Neuron (in vitro differentiated cells): ENCODE measurements at regions not wholly inside any gene's neighbourhood (a gene's known extent, or its start where the extent isn't known, plus 50 kb on each side); places are given as distances from the start of the nearest gene placed in this dataset.

Source experiments
- H2AFZ ChIP-seq: one replicate; pipeline ENCODE4 v1.6.1; 2013; ENCODE audit warnings: low read depth, mild to moderate bottlenecking, inconsistent platforms, low read length, moderate library complexity
- H3K27me3 ChIP-seq: one replicate; pipeline ENCODE4 v1.6.1; 2013; ENCODE audit warnings: low read length; ENCODE audit not compliant: insufficient read depth
- H3K36me3 ChIP-seq: one replicate; pipeline ENCODE4 v1.6.1; 2013; ENCODE audit warnings: low read length; ENCODE audit not compliant: insufficient read depth
- H3K4me1 ChIP-seq: one replicate; pipeline ENCODE4 v1.6.1; 2013; ENCODE audit warnings: low read length; ENCODE audit not compliant: insufficient read depth
- H3K4me3 ChIP-seq: 2 replicates; pipeline ENCODE4 v1.5.1; 2013; ENCODE audit warnings: mild to moderate bottlenecking, low read length, moderate library complexity
- H3K9me3 ChIP-seq: one replicate; pipeline ENCODE4 v1.6.1; 2013; ENCODE audit warnings: low read length

DNA sequence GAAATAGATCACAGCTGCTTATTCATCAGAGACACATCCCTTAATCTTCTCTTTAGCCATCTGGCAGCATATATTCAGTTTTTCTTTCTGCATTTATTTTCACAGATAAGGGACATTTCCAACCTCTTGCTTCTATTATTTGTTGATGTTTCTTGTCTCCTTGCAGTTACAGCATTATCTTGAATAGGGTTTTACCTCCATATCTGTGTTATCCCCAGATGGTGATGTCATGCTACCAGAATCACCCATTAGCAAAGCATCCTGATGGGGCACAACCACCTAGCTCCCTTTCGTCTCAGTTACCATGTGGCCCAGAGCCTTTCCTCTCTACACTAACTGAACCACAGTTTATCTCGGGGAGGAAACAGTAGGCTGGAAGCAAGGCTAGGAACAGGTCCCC, 483.9 kb downstream of the FOXO1 start:
- Histone ChIP-seq H3K9me3 (no peaks in the 10 kb centered on the region), H3K27me3 (no peaks in the 10 kb centered on the region), H3K36me3 (no peaks in the 10 kb centered on the region), H2AFZ (no peak overlapping the region), H3K4me3 (no peak overlapping the region), H3K4me1 (no peaks in the 10 kb centered on the region)

DNA sequence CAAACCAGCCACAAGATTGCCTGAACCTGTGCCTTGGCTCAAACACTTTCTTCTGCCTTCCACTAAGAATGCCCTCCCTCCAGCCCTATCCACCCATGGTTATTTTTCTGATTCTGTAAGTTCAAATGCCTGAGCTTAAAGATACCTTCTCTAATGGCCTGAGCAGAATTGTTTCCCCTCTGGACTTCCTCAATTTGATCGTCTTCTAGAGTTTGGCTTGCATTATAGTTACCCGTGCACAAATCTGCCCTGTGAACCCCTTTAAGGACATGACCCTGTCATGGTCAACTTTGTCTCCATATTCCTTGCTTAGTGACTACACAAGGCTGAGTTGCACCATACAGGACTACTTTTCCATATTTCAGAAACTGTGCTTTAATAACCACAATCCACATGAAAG, 481.0 kb downstream of the FOXO1 start:
- H3K36me3 ChIP-seq, result no peaks in the 10 kb centered on the region
- no peaks in the 10 kb centered on the region for H3K27me3 ChIP-seq
- H3K4me3 ChIP-seq, result no peak overlapping the region
- H3K9me3 ChIP-seq, result no peaks in the 10 kb centered on the region
- no peak overlapping the region for H2AFZ ChIP-seq
- H3K4me1 ChIP-seq, result peaks cover 10% of the 10 kb centered on the region

DNA sequence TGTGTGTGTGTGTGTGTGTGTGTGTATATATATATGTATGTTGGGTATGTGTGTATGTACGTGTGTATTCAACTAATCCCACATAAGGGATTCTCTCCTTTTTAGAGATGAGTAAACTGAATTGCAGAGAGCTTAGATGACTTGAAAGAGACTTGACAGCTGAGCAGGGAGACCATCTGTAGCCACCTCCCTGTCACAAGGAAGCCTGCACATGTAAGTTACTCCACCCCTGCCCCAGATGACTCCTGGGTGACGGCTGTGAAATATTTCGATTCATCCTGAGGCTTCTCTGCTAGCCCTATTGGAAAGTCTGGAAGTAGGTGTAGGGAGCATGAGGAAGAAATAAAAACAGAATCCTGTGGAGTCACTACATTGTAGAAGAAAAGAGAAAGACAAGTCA, 480.4 kb downstream of the FOXO1 start:
- peaks cover 14% of the 10 kb centered on the region for H3K4me1 ChIP-seq
- H3K4me3 ChIP-seq, result no peak overlapping the region

DNA sequence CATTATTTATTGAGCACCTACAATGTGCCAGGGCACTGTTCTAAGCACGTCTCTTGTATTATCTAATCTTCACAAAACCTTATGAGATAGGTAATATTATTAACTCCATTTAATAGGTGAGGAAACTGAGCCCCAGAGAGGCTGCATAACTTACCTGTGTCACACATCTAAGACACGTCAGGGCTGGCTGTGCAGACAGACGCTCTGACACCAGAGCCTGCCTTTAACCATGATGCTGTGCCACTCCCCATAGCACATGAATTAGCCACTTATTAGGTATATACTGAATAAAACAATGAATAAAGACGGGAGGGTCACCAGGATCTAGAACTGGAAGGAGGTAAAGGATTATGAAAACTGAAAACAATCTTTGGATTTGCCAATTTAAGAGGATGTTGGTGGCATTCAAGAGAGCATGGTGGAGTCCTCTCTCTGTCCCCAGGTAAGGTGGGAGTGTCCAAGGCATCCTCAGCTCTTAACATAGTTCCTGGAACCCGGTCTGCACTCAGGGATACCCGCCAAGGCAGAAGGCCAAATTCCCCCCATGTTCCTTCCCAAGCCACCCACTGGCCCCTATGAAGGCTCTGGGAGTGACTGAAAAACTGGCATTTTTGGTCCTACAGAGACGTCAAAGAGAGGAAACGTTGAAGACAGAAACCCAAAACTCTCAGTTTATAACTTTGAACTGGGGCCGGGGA, 479.7 kb downstream of the FOXO1 start:
- Histone ChIP-seq H3K36me3 (no peaks in the 10 kb centered on the region), H2AFZ (no peak overlapping the region)

More for the DNA sequence above, 480.4 kb downstream of the FOXO1 start:
- Histone ChIP-seq H3K9me3 (no peaks in the 10 kb centered on the region), H2AFZ (no peak overlapping the region), H3K36me3 (no peaks in the 10 kb centered on the region), H3K27me3 (no peaks in the 10 kb centered on the region)

DNA sequence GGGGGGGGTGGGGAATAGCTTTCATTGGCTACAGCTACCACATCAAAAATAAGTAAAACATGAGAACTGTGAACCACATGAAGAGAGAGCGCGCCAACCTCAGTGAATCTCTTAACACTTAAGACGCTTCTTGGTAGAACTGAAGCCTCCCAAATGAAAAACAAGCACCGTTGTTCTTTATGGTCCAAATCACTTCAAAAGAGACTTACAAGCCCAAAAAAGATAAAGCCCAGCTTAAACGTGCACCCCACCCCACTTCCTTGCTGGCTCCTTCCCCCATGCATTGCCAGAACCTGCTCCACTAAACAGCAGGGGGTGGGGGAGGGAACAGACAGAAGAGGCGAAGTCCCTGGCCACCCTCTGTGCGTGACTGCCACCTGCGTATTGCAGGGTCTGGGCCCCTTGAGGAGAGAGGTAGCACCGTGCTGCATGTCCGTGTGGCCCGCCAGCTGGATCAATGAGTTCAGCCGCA, 479.1 kb downstream of the FOXO1 start:
- H3K27me3 ChIP-seq, result no peaks in the 10 kb centered on the region
- H3K4me1 ChIP-seq, result peaks cover 22% of the 10 kb centered on the region
- no peak overlapping the region for H2AFZ ChIP-seq
- H3K9me3 ChIP-seq, result no peaks in the 10 kb centered on the region
- no peaks in the 10 kb centered on the region for H3K36me3 ChIP-seq
- no peak overlapping the region for H3K4me3 ChIP-seq

More for the DNA sequence above, 479.7 kb downstream of the FOXO1 start:
- Histone ChIP-seq H3K4me1 (peaks cover 21% of the 10 kb centered on the region), H3K9me3 (no peaks in the 10 kb centered on the region), H3K4me3 (no peak overlapping the region), H3K27me3 (no peaks in the 10 kb centered on the region)

DNA sequence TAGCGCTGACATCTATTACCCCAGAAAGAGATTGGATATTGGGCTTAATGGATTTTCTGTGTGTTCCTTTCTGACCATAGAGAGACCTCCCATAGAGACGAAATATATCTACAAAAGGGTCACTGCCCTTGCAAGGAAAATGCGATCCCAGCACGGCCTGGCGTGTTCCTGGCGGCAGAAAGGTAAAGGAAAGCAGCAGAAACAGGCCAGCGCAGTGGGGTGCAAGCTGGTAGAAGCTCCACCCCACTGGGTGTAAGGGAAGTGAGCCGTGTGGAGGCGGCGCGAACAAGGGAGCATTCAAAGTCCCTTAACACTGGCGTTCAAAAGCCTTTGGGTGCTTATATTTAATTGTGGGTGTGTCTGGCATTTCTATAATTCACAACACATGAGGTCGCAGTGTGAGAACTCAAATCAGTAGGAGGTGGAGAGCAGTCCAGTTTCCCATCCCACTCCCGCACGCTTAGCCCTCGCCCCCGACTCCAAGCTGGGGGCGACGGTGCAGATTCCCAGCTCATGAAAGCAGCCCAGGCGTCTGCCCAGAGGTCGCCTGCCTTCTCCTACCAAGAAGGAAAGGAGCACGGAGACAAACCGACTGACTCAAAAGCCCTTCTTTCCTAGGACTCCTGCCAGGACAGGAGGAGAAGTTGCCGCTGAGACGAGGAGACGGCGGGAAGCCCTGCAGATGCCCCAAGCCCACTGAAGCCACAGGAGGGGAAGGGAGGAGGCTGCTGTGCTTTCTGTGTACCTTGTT, 478.4 kb downstream of the FOXO1 start:
- no peak overlapping the region for H2AFZ ChIP-seq
- no peaks in the 10 kb centered on the region for H3K36me3 ChIP-seq
- H3K9me3 ChIP-seq, result no peaks in the 10 kb centered on the region
- no peak overlapping the region for H3K4me3 ChIP-seq
- no peaks in the 10 kb centered on the region for H3K27me3 ChIP-seq
- H3K4me1 ChIP-seq, result peaks cover 22% of the 10 kb centered on the region

DNA sequence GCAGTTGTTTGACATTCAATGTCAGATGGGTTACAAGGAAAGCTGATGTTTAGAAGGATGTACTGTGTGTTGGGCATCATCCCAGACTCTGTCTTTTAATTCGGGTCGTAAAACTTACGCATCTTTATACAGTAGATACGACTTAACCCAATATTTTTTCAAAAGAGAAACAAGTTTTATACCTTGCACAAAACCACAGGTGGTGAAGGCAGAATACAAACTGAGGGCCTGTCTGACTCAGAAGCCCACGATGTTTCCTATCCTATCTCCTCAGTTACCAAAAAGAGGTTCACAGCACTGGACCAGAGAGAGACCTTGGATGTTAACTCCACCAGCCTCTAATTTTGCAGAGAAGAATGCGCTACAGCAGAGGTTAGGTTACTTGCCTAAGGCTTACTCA, 477.0 kb downstream of the FOXO1 start:
- H3K27me3 ChIP-seq, result no peaks in the 10 kb centered on the region
- H3K36me3 ChIP-seq, result no peaks in the 10 kb centered on the region
- H2AFZ ChIP-seq, result peak overlapping the region; percentile 60
- H3K4me3 ChIP-seq, result no peak overlapping the region
- no peaks in the 10 kb centered on the region for H3K9me3 ChIP-seq
- peaks cover 22% of the 10 kb centered on the region for H3K4me1 ChIP-seq

DNA sequence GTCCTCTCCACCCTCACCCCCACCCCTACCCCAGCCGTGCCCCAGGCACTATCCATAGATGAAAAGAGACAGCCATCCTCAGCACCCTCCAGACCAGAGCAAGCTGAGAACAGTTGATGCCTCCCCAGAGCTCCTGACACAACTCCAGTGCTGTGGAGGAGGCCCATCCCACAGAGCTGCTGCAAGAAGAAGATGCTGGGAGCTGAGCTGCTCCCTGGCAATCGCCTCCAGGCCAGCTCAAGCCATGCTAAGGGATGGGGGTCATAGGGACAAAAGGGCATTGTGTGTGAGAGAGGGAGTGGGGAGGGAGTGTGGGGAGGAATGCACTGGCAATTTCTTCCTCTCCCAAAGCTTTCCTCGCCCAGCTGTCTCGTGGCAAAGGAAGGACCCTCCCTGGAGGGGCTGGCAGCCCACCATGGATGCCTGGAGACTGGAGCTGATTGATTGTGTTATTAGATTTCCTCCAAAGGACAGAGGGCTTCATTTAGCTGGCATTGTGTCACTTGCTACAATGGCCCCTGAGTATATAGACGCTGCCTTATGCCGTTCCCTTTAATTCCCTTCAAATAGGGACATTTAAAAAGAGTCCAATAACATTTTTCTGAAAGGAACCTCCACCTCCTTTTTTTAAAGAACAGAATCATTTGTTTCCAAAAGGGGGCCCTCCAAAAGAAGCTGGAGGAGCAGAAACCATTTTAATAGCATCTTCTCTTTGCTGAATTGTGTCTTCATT, 476.4 kb downstream of the FOXO1 start:
- Histone ChIP-seq H3K4me3 (peak overlapping the region; percentile 37), H3K4me1 (peaks cover 22% of the 10 kb centered on the region), H3K36me3 (no peaks in the 10 kb centered on the region), H3K9me3 (no peaks in the 10 kb centered on the region), H2AFZ (peak overlapping the region; percentile 60), H3K27me3 (no peaks in the 10 kb centered on the region)

DNA sequence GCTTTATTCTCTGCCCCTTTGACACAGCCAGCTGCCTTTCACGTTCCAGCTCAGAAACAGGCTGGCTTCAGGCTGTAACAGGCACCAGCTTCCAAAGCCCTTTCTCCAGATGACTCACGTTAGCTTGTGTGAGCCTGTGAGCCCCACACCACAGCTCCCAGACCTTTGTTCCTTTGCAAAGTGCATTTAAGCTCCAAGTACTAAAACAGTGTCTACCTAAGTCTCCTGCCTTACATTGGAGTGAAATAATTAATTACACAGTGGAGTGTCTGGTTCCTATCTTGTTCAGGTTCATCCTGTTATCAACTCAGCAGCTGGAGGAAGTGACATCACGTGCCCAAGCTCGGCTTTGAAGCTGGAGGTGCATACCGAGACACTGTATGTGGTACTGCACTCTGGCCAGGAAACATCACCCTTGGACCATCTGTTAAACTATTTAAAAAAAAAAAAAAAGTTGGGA, 475.8 kb downstream of the FOXO1 start:
- Histone ChIP-seq H3K27me3 (no peaks in the 10 kb centered on the region), H3K4me3 (peak overlapping the region; percentile 37), H3K4me1 (peaks cover 22% of the 10 kb centered on the region), H3K9me3 (no peaks in the 10 kb centered on the region), H2AFZ (peak overlapping the region; percentile 60), H3K36me3 (no peaks in the 10 kb centered on the region)

DNA sequence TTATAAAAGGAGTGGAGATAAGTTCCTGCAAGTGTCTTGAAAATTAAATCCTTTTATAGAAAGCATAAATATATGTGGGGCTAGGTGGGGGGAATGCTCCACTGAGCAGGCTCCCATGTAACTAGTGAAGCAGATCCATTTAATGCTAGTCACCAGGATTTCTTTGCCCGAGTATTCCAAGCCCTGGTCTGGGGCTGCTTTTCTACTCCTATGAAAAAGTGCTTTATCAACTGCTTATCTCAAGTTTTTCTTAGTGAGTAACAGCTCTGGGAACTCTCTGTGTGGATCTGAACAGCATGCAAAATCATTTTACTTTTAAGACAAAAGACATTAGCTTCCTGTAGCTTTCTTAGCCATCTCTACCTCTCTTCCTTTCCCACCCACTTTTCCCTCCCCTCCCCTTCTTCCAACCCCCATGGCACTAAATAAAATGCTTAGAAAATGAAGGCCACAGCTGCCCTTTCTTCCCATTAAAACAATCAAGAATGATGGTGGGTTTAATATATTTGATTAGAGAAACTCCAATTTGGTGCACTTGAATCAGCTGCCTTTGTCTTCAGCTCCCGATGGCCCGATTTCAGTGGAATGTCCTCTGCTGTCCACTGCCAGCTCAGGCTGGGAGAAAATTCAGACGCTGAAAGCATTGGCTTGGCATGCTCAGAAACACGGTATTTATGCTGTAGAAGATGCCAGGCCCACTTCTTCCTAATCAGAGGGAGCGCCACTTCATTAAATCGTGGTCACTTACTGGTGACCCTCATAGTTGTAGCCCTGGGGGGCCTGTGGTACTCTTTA, 475.1 kb downstream of the FOXO1 start:
- H3K27me3 ChIP-seq, result no peaks in the 10 kb centered on the region
- H3K4me1 ChIP-seq, result peaks cover 22% of the 10 kb centered on the region
- no peaks in the 10 kb centered on the region for H3K36me3 ChIP-seq
- H2AFZ ChIP-seq, result peak overlapping the region; percentile 60
- peak overlapping the region; percentile 37 for H3K4me3 ChIP-seq
- no peaks in the 10 kb centered on the region for H3K9me3 ChIP-seq

DNA sequence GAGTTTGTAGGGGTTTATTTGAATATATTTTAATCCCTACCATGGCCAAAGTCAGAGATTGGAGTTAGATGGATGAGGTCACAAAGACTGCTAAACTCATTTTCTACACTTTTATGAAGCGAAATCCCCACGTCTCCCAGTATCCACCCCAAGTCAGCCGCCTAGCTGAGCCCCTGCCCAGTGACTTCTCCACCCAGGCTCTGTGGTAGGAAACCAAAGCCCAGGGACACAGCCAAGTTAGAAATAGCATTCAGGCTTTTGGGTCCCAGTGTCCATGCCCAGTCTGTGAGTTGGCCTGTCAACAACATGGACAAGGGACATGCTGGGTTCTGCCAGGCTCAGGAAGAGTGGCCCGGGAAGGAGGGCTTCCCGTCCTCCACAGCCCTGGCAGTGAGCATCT, 474.0 kb downstream of the FOXO1 start:
- H3K4me1 ChIP-seq, result peaks cover 29% of the 10 kb centered on the region
- H3K9me3 ChIP-seq, result no peaks in the 10 kb centered on the region
- no peak overlapping the region for H2AFZ ChIP-seq
- H3K27me3 ChIP-seq, result no peaks in the 10 kb centered on the region
- H3K4me3 ChIP-seq, result no peak overlapping the region
- no peaks in the 10 kb centered on the region for H3K36me3 ChIP-seq

DNA sequence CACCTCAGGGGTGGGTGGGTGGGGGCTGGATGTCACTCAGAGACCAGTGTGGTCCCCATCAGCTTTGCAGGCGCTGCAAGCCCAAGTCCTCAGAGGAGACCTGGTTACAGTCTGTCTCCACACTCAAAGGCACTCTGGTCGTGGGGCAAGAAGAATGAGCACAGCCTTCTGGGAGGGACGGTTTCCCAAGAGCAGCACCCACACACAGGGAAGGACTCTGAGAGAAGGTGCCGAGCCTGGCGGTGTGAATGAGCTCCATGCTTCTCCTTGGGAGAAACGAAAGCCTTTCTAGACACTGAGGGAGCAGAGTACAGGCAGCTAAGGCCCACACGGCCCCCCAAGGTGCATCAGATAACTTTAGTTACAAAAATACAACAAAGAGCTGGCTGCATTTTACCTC, 473.6 kb downstream of the FOXO1 start:
- Histone ChIP-seq H3K4me1 (peaks cover 29% of the 10 kb centered on the region), H3K4me3 (no peak overlapping the region), H3K9me3 (no peaks in the 10 kb centered on the region)

More for the DNA sequence above, 473.6 kb downstream of the FOXO1 start:
- Histone ChIP-seq H3K36me3 (no peaks in the 10 kb centered on the region), H2AFZ (no peak overlapping the region), H3K27me3 (no peaks in the 10 kb centered on the region)
